CD8-positive, alpha-beta memory T cell (primary cell): ENCODE measurements at regions not wholly inside any gene's neighbourhood (a gene's known extent, or its start where the extent isn't known, plus 50 kb on each side); places are given as distances from the start of the nearest gene placed in this dataset.

Source experiments
- CTCF ChIA-PET: fragments of 350-600 bp; sonication (Branson Sonifier 250); formaldehyde crosslinking; loops from one replicate; lab custom pipeline; 2021; ENCODE audit warnings: antibody characterized with exemption; lab: Charles Lee
- POLR2A ChIA-PET: fragments of 350-600 bp; sonication (Branson Sonifier 250); formaldehyde crosslinking; loops from one replicate; lab custom pipeline; 2021; ENCODE audit warnings: antibody characterized with exemption; lab: Charles Lee
- DNase-seq, 5 donors: peaks; one replicate each; pipeline versions ENCODE4 v3.0.0 to v3.0.0-alpha.2; 2020 to 2022; ENCODE audit warnings: mixed read lengths in 1 of 5
- H3K27ac ChIP-seq: one replicate; pipeline ENCODE4 v1.7.0; 2013; ENCODE audit warnings: low read depth, mild to moderate bottlenecking, low read length, moderate library complexity
- H3K27me3 ChIP-seq: 2 replicates; pipeline ENCODE4 v1.7.0; 2013; ENCODE audit warnings: low read length, mild to moderate bottlenecking; ENCODE audit not compliant: insufficient read depth, poor library complexity, severe bottlenecking
- H3K36me3 ChIP-seq: 2 replicates; pipeline ENCODE4 v1.7.0; 2013; ENCODE audit warnings: mild to moderate bottlenecking, low read length, moderate library complexity; ENCODE audit not compliant: insufficient read depth
- H3K4me1 ChIP-seq: 2 replicates; pipeline ENCODE4 v1.7.0; 2013; ENCODE audit warnings: mild to moderate bottlenecking, low read length, moderate library complexity; ENCODE audit not compliant: insufficient read depth
- H3K4me3 ChIP-seq: 2 replicates; pipeline ENCODE4 v1.7.0; 2013; ENCODE audit warnings: mild to moderate bottlenecking, low read length
- H3K9me3 ChIP-seq: 2 replicates; pipeline ENCODE4 v1.7.0; 2013; ENCODE audit warnings: mild to moderate bottlenecking, low read length
- H3K27ac Mint-ChIP-seq, 8 donors: one replicate each; pipeline ENCODE4 v1.8.0; 2020 to 2021; ENCODE audit warnings: mixed read lengths in 8 of 8, mild to moderate bottlenecking in 6 of 8, inconsistent platforms in 3 of 8, moderate library complexity in 3 of 8
- H3K27me3 Mint-ChIP-seq, 2 donors: one replicate each; pipeline ENCODE4 v1.8.0; 2020 to 2021; ENCODE audit warnings: mixed read lengths in 2 of 2, mild to moderate bottlenecking in 1 of 2, moderate library complexity in 1 of 2
- H3K36me3 Mint-ChIP-seq, 3 donors: one replicate each; pipeline ENCODE4 v1.8.0; 2020 to 2021; ENCODE audit warnings: mixed read lengths in 3 of 3, inconsistent platforms in 1 of 3, mild to moderate bottlenecking in 1 of 3
- H3K4me1 Mint-ChIP-seq, 3 donors: one replicate each; pipeline ENCODE4 v1.8.0; 2020 to 2021; ENCODE audit warnings: mixed read lengths in 3 of 3, inconsistent platforms in 1 of 3, mild to moderate bottlenecking in 1 of 3
- H3K4me3 Mint-ChIP-seq, 7 donors: one replicate each; pipeline ENCODE4 v1.8.0; 2020 to 2021; ENCODE audit warnings: mixed read lengths in 7 of 7, mild to moderate bottlenecking in 6 of 7, moderate library complexity in 4 of 7, inconsistent platforms in 2 of 7
- H3K9me3 Mint-ChIP-seq, 5 donors: one replicate each; pipeline ENCODE4 v1.8.0; 2020 to 2022; ENCODE audit warnings: mixed read lengths in 5 of 5, mild to moderate bottlenecking in 3 of 5, moderate library complexity in 2 of 5, inconsistent platforms in 1 of 5

GRCh38 chr5:2183154-2184025, 300.7 kb upstream of the IRX4 start:
- no peak overlapping the region for H3K4me3 Mint-ChIP-seq
- POLR2A ChIA-PET: no interaction called here

GRCh38 chr5:2182020-2182419, 299.3 kb upstream of the IRX4 start:
- POLR2A ChIA-PET: no interaction called here
- Mint-ChIP-seq H3K4me3 (no peak overlapping the region), H3K9me3 (no peaks in the 10 kb centered on the region), H3K36me3 (no peaks in the 10 kb centered on the region), H3K4me1 (no peaks in the 10 kb centered on the region), H3K27me3 (peaks cover 3 to 18% of the 10 kb centered on the region in 2 donors), H3K27ac (no peak overlapping the region)
- Histone ChIP-seq H3K9me3 (no peaks in the 10 kb centered on the region), H3K4me1 (no peaks in the 10 kb centered on the region), H3K27ac (no peak overlapping the region), H3K4me3 (no peak overlapping the region), H3K36me3 (no peaks in the 10 kb centered on the region), H3K27me3 (no peaks in the 10 kb centered on the region)
- DNase-seq: no peak
- CTCF ChIA-PET: no interaction called here

More at GRCh38 chr5:2183154-2184025, 300.7 kb upstream of the IRX4 start:
- Mint-ChIP-seq H3K27ac (no peak overlapping the region), H3K9me3 (no peaks in the 10 kb centered on the region), H3K36me3 (no peaks in the 10 kb centered on the region), H3K4me1 (no peaks in the 10 kb centered on the region), H3K27me3 (peaks cover 4 to 18% of the 10 kb centered on the region in 2 donors)
- Histone ChIP-seq H3K4me3 (no peak overlapping the region), H3K27me3 (no peaks in the 10 kb centered on the region), H3K9me3 (no peaks in the 10 kb centered on the region), H3K4me1 (no peaks in the 10 kb centered on the region), H3K36me3 (no peaks in the 10 kb centered on the region), H3K27ac (no peak overlapping the region)
- no peak for DNase-seq
- CTCF ChIA-PET: no interaction called here

GRCh38 chr5:2181557-2181956, 298.8 kb upstream of the IRX4 start:
- Mint-ChIP-seq H3K4me3 (no peak overlapping the region), H3K4me1 (no peaks in the 10 kb centered on the region), H3K9me3 (no peaks in the 10 kb centered on the region), H3K27ac (no peak overlapping the region), H3K27me3 (peaks cover 2 to 18% of the 10 kb centered on the region in 2 donors), H3K36me3 (no peaks in the 10 kb centered on the region)
- ChIA-PET POLR2A (no interaction called here), CTCF (no interaction called here)
- no peaks in the 10 kb centered on the region for H3K36me3 ChIP-seq
- H3K27me3 ChIP-seq: no peaks in the 10 kb centered on the region
- H3K4me3 ChIP-seq: no peak overlapping the region
- no peak overlapping the region for H3K27ac ChIP-seq
- no peak for DNase-seq
- no peaks in the 10 kb centered on the region for H3K9me3 ChIP-seq
- no peaks in the 10 kb centered on the region for H3K4me1 ChIP-seq

GRCh38 chr5:2181149-2181548, 298.4 kb upstream of the IRX4 start:
- ChIA-PET POLR2A (no interaction called here), CTCF (no interaction called here)
- H3K4me1 Mint-ChIP-seq: no peaks in the 10 kb centered on the region
- Histone ChIP-seq H3K27ac (no peak overlapping the region), H3K36me3 (no peaks in the 10 kb centered on the region), H3K4me3 (no peak overlapping the region), H3K9me3 (no peaks in the 10 kb centered on the region), H3K27me3 (no peaks in the 10 kb centered on the region), H3K4me1 (no peaks in the 10 kb centered on the region)
- H3K36me3 Mint-ChIP-seq: no peaks in the 10 kb centered on the region
- no peak for DNase-seq
- no peak overlapping the region for H3K4me3 Mint-ChIP-seq
- H3K27ac Mint-ChIP-seq: no peak overlapping the region
- H3K27me3 Mint-ChIP-seq: peaks cover 2 to 18% of the 10 kb centered on the region in 2 donors
- no peaks in the 10 kb centered on the region for H3K9me3 Mint-ChIP-seq

GRCh38 chr5:2180456-2180855, 297.7 kb upstream of the IRX4 start:
- Mint-ChIP-seq H3K4me1 (no peaks in the 10 kb centered on the region), H3K9me3 (no peaks in the 10 kb centered on the region), H3K4me3 (no peak overlapping the region), H3K27ac (no peak overlapping the region), H3K27me3 (peaks cover 2 to 18% of the 10 kb centered on the region in 2 donors), H3K36me3 (no peaks in the 10 kb centered on the region)
- Histone ChIP-seq H3K27ac (no peak overlapping the region), H3K9me3 (no peaks in the 10 kb centered on the region), H3K4me1 (no peaks in the 10 kb centered on the region), H3K4me3 (no peak overlapping the region), H3K36me3 (no peaks in the 10 kb centered on the region), H3K27me3 (no peaks in the 10 kb centered on the region)
- CTCF ChIA-PET: no interaction called here
- POLR2A ChIA-PET: no interaction called here
- no peak for DNase-seq

- Histone ChIP-seq H3K27me3 (no peaks in the 10 kb centered on the region), H3K27ac (no peak overlapping the region), H3K36me3 (no peaks in the 10 kb centered on the region), H3K4me1 (no peaks in the 10 kb centered on the region), H3K9me3 (no peaks in the 10 kb centered on the region), H3K4me3 (no peak overlapping the region)
- ChIA-PET CTCF (no interaction called here), POLR2A (no interaction called here)
- no peaks in the 10 kb centered on the region for H3K4me1 Mint-ChIP-seq
- no peaks in the 10 kb centered on the region for H3K9me3 Mint-ChIP-seq
- H3K27me3 Mint-ChIP-seq: peaks cover 2 to 18% of the 10 kb centered on the region in 2 donors
- no peak overlapping the region for H3K4me3 Mint-ChIP-seq
- H3K27ac Mint-ChIP-seq: no peak overlapping the region
- no peak for DNase-seq
- no peaks in the 10 kb centered on the region for H3K36me3 Mint-ChIP-seq
These were observed 297.1 kb upstream of the IRX4 start for GRCh38 chr5:2179861-2180260.

GRCh38 chr5:2178528-2178927, 295.8 kb upstream of the IRX4 start:
- Histone ChIP-seq H3K27me3 (no peaks in the 10 kb centered on the region), H3K9me3 (no peaks in the 10 kb centered on the region), H3K27ac (no peak overlapping the region), H3K4me3 (no peak overlapping the region), H3K36me3 (no peaks in the 10 kb centered on the region), H3K4me1 (no peaks in the 10 kb centered on the region)
- Mint-ChIP-seq H3K27ac (no peak overlapping the region), H3K4me1 (no peaks in the 10 kb centered on the region), H3K4me3 (no peak overlapping the region), H3K9me3 (no peaks in the 10 kb centered on the region), H3K36me3 (no peaks in the 10 kb centered on the region), H3K27me3 (peaks cover 0 to 11% of the 10 kb centered on the region in 2 donors)
- ChIA-PET POLR2A (no interaction called here), CTCF (no interaction called here)
- no peak for DNase-seq

GRCh38 chr5:2178071-2178477, 295.3 kb upstream of the IRX4 start:
- no peaks in the 10 kb centered on the region for H3K36me3 ChIP-seq
- ChIA-PET POLR2A (no interaction called here), CTCF (no interaction called here)
- H3K4me3 ChIP-seq: no peak overlapping the region
- Mint-ChIP-seq H3K36me3 (no peaks in the 10 kb centered on the region), H3K4me1 (no peaks in the 10 kb centered on the region), H3K27ac (no peak overlapping the region), H3K27me3 (peaks cover 0 to 8% of the 10 kb centered on the region in 2 donors), H3K9me3 (no peaks in the 10 kb centered on the region), H3K4me3 (no peak overlapping the region)
- H3K27ac ChIP-seq: no peak overlapping the region
- no peak for DNase-seq
- H3K4me1 ChIP-seq: no peaks in the 10 kb centered on the region
- no peaks in the 10 kb centered on the region for H3K9me3 ChIP-seq
- no peaks in the 10 kb centered on the region for H3K27me3 ChIP-seq
